ENCODE measurements at regions not wholly inside any gene's neighbourhood (a gene's known extent, or its start where the extent isn't known, plus 50 kb on each side); places are given as distances from the start of the nearest gene placed in this dataset.

DNA sequence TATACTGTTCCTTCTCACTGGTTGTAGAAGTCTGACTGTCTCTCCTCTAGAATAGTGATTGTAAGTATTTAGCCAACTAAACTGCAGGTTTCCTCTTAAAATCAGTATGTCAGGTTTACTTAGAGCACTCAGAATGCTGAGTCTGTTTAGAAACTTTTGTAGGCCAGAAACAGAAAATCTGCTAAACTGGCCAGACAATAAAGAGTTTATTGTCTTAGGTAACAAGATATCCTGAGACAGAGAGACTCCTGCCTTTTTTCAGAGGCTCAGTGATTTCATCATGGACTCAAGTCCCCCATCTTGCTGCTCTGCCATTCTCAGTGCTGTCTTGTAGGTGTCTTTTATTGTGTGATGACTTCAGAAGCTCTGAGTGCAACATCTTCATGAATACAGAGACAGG, 279.0 kb downstream of the MFSD1 start:
- no peaks in the 10 kb centered on the region for H3K36me3 ChIP-seq
- intact Hi-C loops (cut with DNase I), result no loop called here
- DNase-seq, result no peak
- no peaks in the 10 kb centered on the region for H3K9me3 ChIP-seq
- H3K27ac ChIP-seq, result no peak overlapping the region
- no peaks in the 10 kb centered on the region for H3K27me3 ChIP-seq
- TF ChIP-seq, protein P1, sequence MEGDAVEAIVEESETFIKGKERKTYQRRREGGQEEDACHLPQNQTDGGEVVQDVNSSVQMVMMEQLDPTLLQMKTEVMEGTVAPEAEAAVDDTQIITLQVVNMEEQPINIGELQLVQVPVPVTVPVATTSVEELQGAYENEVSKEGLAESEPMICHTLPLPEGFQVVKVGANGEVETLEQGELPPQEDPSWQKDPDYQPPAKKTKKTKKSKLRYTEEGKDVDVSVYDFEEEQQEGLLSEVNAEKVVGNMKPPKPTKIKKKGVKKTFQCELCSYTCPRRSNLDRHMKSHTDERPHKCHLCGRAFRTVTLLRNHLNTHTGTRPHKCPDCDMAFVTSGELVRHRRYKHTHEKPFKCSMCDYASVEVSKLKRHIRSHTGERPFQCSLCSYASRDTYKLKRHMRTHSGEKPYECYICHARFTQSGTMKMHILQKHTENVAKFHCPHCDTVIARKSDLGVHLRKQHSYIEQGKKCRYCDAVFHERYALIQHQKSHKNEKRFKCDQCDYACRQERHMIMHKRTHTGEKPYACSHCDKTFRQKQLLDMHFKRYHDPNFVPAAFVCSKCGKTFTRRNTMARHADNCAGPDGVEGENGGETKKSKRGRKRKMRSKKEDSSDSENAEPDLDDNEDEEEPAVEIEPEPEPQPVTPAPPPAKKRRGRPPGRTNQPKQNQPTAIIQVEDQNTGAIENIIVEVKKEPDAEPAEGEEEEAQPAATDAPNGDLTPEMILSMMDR (IDR thresholded peaks at IDR 0.05), result no peak
- no peak for TF ChIP-seq POLR2A (IDR thresholded peaks at IDR 0.05)
- no peak overlapping the region for H3K4me3 ChIP-seq
- H3K4me1 ChIP-seq, result no peaks in the 10 kb centered on the region

DNA sequence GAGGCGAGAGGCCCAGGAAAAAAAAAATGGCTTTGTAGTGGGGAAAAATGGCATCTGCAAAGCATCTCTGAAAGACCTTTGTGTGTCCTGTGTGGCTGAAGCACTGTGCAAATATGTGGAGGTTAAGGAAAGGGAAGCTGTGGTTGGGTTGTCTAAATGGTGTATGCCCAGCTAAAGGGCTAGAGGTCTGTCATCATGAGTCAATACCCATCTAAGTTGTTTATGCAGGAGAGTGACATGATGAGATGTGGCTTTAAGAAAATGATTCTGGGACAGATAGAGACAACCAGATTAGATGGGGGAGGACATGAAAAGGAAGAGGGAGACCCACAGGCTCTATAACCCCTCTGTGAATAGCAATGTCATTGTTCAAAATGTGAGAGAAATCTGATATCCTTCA, 280.7 kb downstream of the MFSD1 start:
- no peak overlapping the region for H3K27ac ChIP-seq
- 44 to 60% methylated on average over 1 of the region's 1 CpG for WGBS, 2 donors
- H3K4me3 ChIP-seq, result no peak overlapping the region
- intact Hi-C loops (cut with DNase I), result no loop called here
- no peaks in the 10 kb centered on the region for H3K27me3 ChIP-seq
- no peaks in the 10 kb centered on the region for H3K9me3 ChIP-seq
- no peak for TF ChIP-seq POLR2A (IDR thresholded peaks at IDR 0.05)
- TF ChIP-seq, protein P1 (IDR thresholded peaks at IDR 0.05), result no peak
- no peaks in the 10 kb centered on the region for H3K4me1 ChIP-seq
- DNase-seq, result no peak
- H3K36me3 ChIP-seq, result no peaks in the 10 kb centered on the region

DNA sequence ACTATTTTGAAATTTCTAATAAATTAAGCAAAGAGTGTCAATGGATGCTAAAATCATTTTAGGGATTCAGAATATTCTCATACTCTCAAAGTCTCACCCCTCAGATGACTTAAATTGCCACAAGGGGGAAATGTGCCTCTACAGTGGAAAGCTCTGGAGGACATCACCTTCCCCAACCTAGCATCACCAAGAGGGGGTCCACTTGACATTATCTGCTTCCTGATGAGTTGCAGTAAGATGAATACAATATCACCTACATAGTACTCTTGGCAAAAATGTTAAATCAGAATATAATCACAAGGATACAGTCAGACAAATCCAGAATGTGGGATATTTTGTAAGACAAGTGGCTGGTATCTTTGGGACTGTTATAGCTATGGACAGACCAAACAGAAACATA, 290.1 kb downstream of the MFSD1 start:
- Histone ChIP-seq H3K27me3 (no peaks in the 10 kb centered on the region), H3K4me1 (no peaks in the 10 kb centered on the region), H3K27ac (no peak overlapping the region), H3K36me3 (no peaks in the 10 kb centered on the region), H3K4me3 (no peak overlapping the region), H3K9me3 (no peaks in the 10 kb centered on the region)
- no peak for TF ChIP-seq POLR2A (IDR thresholded peaks at IDR 0.05)
- TF ChIP-seq, protein P1 (IDR thresholded peaks at IDR 0.05), result no peak
- intact Hi-C loops (cut with DNase I), result no loop called here
- no peak for DNase-seq

DNA sequence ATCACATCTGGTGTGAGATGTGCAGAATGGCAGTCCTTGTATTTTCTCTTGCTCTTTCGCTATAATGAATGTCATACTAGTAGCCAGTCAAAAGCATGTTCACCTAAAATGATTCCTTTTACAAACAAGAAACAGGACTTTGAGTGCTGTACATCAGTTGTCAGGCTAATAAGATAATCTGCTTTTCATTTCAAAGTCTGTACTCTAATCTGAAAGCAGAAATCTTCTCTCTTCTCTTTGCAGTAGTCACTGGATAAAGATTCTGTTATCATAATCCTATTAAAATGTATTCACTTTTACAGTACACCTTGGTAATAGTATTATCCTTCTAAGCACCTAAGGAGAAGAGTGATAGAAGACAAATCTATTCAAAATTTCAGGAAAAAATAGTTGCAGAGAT, 300.1 kb downstream of the MFSD1 start:
- Histone ChIP-seq H3K27ac (no peak overlapping the region), H3K9me3 (no peaks in the 10 kb centered on the region), H3K36me3 (no peaks in the 10 kb centered on the region), H3K27me3 (no peaks in the 10 kb centered on the region), H3K4me3 (no peak overlapping the region), H3K4me1 (no peaks in the 10 kb centered on the region)
- 64 to 81% methylated on average over 1 of the region's 1 CpG for WGBS, 2 donors
- no peak for DNase-seq
- intact Hi-C loops (cut with DNase I), result no loop called here
- no peak for TF ChIP-seq POLR2A (IDR thresholded peaks at IDR 0.05)
- TF ChIP-seq, protein P1 (IDR thresholded peaks at IDR 0.05), result no peak

DNA sequence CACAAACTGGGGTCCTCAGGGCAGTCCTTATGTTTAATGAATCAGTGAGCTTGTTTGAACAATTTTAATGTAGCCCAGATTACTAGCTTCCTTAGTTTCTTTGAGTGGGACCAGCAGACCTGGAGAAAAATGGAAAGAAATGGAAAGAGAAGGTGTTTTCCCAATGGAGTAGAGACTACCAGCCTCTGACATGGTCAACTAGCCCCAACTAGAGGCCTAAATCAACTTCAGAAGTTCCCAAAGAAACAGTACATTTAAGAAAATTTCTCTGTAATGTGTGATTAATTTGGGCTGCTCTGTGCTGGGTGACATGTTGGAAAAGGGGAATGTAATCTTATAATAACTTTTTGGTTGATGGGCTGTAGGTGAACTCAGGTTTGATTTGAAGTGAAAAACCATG, 310.9 kb downstream of the MFSD1 start:
- Histone ChIP-seq H3K27me3 (no peaks in the 10 kb centered on the region), H3K27ac (no peak overlapping the region), H3K4me1 (no peaks in the 10 kb centered on the region), H3K9me3 (no peaks in the 10 kb centered on the region), H3K36me3 (no peaks in the 10 kb centered on the region), H3K4me3 (no peak overlapping the region)
- no peak for DNase-seq
- TF ChIP-seq, protein P1 (IDR thresholded peaks at IDR 0.05), result no peak
- no peak for TF ChIP-seq POLR2A (IDR thresholded peaks at IDR 0.05)
- intact Hi-C loops (cut with DNase I), result no loop called here
